GM23338 (cell line): ENCODE measurements at regions not wholly inside any gene's neighbourhood (a gene's known extent, or its start where the extent isn't known, plus 50 kb on each side); places are given as distances from the start of the nearest gene placed in this dataset.

Experiments
- CREB1 ChIP-seq: fragments of 250-450 bp; sonication (Bioruptor Pico); IDR thresholded peaks from 2 replicates; pipeline ENCODE4 v1.5.0; 2020; ENCODE audit warnings: low read depth, mild to moderate bottlenecking, moderate library complexity
- EZH2 ChIP-seq: fragments of 200-600 bp; sonication (generic); IDR thresholded peaks from one replicate; pipeline ENCODE4 v1.8.0; 2017; ENCODE audit warnings: antibody characterized with exemption, mild to moderate bottlenecking, low read depth; ENCODE audit not compliant: unreplicated experiment
- EZH2phosphoT487 ChIP-seq: fragments of 200-600 bp; sonication (generic); IDR thresholded peaks from one replicate; pipeline ENCODE4 v1.8.1; 2018; ENCODE audit warnings: antibody characterized with exemption; ENCODE audit not compliant: unreplicated experiment
- POLR2AphosphoS5 ChIP-seq: IDR thresholded peaks from 2 replicates; pipeline ENCODE4 v1.6.1; 2016; ENCODE audit warnings: antibody characterized with exemption, low read depth
- TF ChIP-seq, protein P1 (sequence below), 2 experiments: fragments of 200-600 bp in 1 of 2; sonication (generic) in 1 of 2; conservative IDR thresholded peaks; 2 replicates each; pipeline versions ENCODE4 v1.5.1 to v1.6.1; 2016 to 2017; ENCODE audit warnings: antibody characterized with exemption in 2 of 2, low read depth in 2 of 2, mild to moderate bottlenecking in 2 of 2, moderate library complexity in 1 of 2

DNA sequence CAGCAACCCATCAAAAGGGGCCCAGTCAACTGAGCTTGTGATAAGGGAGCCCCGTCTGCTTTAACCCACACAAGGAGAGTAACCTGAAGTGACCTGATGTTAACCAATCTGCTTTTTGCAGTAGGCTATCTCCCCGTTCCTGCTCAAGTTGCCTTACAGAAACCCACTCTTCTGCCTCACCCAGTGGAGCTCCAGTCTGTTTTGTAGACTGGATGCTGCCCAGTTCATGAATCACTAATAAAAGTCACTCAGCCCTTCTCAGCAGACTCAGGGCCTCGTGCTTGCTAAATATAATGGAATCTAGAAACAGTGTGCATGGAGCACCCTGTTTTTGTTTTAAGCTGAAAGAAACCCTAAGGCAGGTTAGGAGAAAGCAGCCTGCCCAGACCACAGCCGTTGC is 312.3 kb downstream of the FBXW7 start:
- TF ChIP-seq CREB1 (no peak), EZH2 (no peak), POLR2AphosphoS5 (no peak), EZH2phosphoT487 (no peak)
- TF ChIP-seq, protein P1, sequence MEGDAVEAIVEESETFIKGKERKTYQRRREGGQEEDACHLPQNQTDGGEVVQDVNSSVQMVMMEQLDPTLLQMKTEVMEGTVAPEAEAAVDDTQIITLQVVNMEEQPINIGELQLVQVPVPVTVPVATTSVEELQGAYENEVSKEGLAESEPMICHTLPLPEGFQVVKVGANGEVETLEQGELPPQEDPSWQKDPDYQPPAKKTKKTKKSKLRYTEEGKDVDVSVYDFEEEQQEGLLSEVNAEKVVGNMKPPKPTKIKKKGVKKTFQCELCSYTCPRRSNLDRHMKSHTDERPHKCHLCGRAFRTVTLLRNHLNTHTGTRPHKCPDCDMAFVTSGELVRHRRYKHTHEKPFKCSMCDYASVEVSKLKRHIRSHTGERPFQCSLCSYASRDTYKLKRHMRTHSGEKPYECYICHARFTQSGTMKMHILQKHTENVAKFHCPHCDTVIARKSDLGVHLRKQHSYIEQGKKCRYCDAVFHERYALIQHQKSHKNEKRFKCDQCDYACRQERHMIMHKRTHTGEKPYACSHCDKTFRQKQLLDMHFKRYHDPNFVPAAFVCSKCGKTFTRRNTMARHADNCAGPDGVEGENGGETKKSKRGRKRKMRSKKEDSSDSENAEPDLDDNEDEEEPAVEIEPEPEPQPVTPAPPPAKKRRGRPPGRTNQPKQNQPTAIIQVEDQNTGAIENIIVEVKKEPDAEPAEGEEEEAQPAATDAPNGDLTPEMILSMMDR (conservative IDR thresholded peaks at IDR 0.05; ENCODE audit: low read depth in 2 of 2) = no peak
